HL-60 (cell line): ENCODE measurements at regions not wholly inside any gene's neighbourhood (a gene's known extent, or its start where the extent isn't known, plus 50 kb on each side); places are given as distances from the start of the nearest gene placed in this dataset.

Experiments used
- GABPA ChIP-seq: IDR thresholded peaks from 2 replicates; pipeline ENCODE4 v1.6.1; 2012; ENCODE audit warnings: low read depth
- POLR2AphosphoS5 ChIP-seq: IDR thresholded peaks from 2 replicates; pipeline ENCODE4 v1.6.1; 2012; ENCODE audit warnings: low read depth
- SPI1 ChIP-seq: IDR thresholded peaks from 2 replicates; pipeline ENCODE4 v1.6.1; 2012; ENCODE audit warnings: low read depth, mild to moderate bottlenecking, borderline replicate concordance
- TF ChIP-seq, protein P1 (sequence below): IDR thresholded peaks from one replicate; pipeline ENCODE4 v1.5.1; 2011; ENCODE audit warnings: low read length, control low read depth, inconsistent platforms; ENCODE audit not compliant: insufficient read depth
- TF ChIP-seq, protein P2 (sequence below): IDR thresholded peaks from 2 replicates; pipeline ENCODE4 v1.6.1; 2012; ENCODE audit warnings: low read depth; ENCODE audit not compliant: insufficient replicate concordance

- TF ChIP-seq, protein P1, sequence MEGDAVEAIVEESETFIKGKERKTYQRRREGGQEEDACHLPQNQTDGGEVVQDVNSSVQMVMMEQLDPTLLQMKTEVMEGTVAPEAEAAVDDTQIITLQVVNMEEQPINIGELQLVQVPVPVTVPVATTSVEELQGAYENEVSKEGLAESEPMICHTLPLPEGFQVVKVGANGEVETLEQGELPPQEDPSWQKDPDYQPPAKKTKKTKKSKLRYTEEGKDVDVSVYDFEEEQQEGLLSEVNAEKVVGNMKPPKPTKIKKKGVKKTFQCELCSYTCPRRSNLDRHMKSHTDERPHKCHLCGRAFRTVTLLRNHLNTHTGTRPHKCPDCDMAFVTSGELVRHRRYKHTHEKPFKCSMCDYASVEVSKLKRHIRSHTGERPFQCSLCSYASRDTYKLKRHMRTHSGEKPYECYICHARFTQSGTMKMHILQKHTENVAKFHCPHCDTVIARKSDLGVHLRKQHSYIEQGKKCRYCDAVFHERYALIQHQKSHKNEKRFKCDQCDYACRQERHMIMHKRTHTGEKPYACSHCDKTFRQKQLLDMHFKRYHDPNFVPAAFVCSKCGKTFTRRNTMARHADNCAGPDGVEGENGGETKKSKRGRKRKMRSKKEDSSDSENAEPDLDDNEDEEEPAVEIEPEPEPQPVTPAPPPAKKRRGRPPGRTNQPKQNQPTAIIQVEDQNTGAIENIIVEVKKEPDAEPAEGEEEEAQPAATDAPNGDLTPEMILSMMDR = no peak
- no peak for TF ChIP-seq POLR2AphosphoS5
- TF ChIP-seq, protein P2, sequence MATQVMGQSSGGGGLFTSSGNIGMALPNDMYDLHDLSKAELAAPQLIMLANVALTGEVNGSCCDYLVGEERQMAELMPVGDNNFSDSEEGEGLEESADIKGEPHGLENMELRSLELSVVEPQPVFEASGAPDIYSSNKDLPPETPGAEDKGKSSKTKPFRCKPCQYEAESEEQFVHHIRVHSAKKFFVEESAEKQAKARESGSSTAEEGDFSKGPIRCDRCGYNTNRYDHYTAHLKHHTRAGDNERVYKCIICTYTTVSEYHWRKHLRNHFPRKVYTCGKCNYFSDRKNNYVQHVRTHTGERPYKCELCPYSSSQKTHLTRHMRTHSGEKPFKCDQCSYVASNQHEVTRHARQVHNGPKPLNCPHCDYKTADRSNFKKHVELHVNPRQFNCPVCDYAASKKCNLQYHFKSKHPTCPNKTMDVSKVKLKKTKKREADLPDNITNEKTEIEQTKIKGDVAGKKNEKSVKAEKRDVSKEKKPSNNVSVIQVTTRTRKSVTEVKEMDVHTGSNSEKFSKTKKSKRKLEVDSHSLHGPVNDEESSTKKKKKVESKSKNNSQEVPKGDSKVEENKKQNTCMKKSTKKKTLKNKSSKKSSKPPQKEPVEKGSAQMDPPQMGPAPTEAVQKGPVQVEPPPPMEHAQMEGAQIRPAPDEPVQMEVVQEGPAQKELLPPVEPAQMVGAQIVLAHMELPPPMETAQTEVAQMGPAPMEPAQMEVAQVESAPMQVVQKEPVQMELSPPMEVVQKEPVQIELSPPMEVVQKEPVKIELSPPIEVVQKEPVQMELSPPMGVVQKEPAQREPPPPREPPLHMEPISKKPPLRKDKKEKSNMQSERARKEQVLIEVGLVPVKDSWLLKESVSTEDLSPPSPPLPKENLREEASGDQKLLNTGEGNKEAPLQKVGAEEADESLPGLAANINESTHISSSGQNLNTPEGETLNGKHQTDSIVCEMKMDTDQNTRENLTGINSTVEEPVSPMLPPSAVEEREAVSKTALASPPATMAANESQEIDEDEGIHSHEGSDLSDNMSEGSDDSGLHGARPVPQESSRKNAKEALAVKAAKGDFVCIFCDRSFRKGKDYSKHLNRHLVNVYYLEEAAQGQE = no peak
- TF ChIP-seq SPI1 = no peak
- no peak for TF ChIP-seq GABPA
Observed at GRCh38 chr12:93208011-93208410, 169.7 kb upstream of the NUDT4 start.
